Keratinocyte (primary cell): ENCODE measurements at regions not wholly inside any gene's neighbourhood (a gene's known extent, or its start where the extent isn't known, plus 50 kb on each side); places are given as distances from the start of the nearest gene placed in this dataset.

Source experiments
- DNase-seq: peaks from one replicate; pipeline ENCODE4 v3.0.0-alpha.2; 2011; ENCODE audit warnings: low read depth, missing footprints, low spot score
- FAIRE-seq: peaks from 2 replicates; lab custom pipeline; 2011; peaks lifted over from hg19 to GRCh38; lab: Jason Lieb, UNC
- H2AFZ ChIP-seq: 2 replicates; pipeline ENCODE4 v1.6.0; 2012; ENCODE audit warnings: low read length, control low read depth, inconsistent platforms; ENCODE audit not compliant: control insufficient read depth
- H3K27ac ChIP-seq: 2 replicates; pipeline ENCODE4 v1.5.1; 2011; ENCODE audit warnings: low read length; ENCODE audit not compliant: control insufficient read depth, insufficient read depth
- H3K27me3 ChIP-seq: 3 replicates; pipeline ENCODE4 v1.6.0; 2011; ENCODE audit warnings: low read length; ENCODE audit not compliant: control insufficient read depth, insufficient read depth; ENCODE audit errors: extremely low read depth
- H3K36me3 ChIP-seq, 2 experiments: 2 replicates in 1 of 2; 3 replicates in 1 of 2; pipeline ENCODE4 v1.5.1; 2011; ENCODE audit warnings: low read length in 2 of 2, mild to moderate bottlenecking in 1 of 2; ENCODE audit not compliant: control insufficient read depth in 2 of 2, insufficient read depth in 2 of 2; ENCODE audit errors: extremely low read depth in 1 of 2
- H3K4me1 ChIP-seq: 3 replicates; pipeline ENCODE4 v1.5.1; 2011; ENCODE audit warnings: low read length; ENCODE audit not compliant: control insufficient read depth, insufficient read depth; ENCODE audit errors: extremely low read depth
- H3K4me2 ChIP-seq: 3 replicates; pipeline ENCODE4 v1.6.0; 2011; ENCODE audit warnings: low read depth, low read length; ENCODE audit not compliant: control insufficient read depth, insufficient read depth; ENCODE audit errors: extremely low read depth
- H3K4me3 ChIP-seq, 3 experiments: fragments of 200-600 bp in 1 of 3; sonication (generic) in 1 of 3; 2 replicates in 2 of 3; 3 replicates in 1 of 3; pipeline ENCODE4 v1.5.1; 2011 to 2016; ENCODE audit warnings: low read length in 3 of 3, mild to moderate bottlenecking in 3 of 3, control low read depth in 2 of 3, inconsistent platforms in 1 of 3, low read depth in 1 of 3, mixed read lengths in 1 of 3, mixed run types in 1 of 3, moderate library complexity in 1 of 3; ENCODE audit not compliant: control insufficient read depth in 2 of 3, insufficient read depth in 2 of 3; ENCODE audit errors: extremely low read depth in 1 of 3
- H3K79me2 ChIP-seq: 2 replicates; pipeline ENCODE4 v1.6.0; 2012; ENCODE audit warnings: low read length; ENCODE audit not compliant: control insufficient read depth, insufficient read depth
- H3K9ac ChIP-seq: 3 replicates; pipeline ENCODE4 v1.6.0; 2011; ENCODE audit warnings: low read length; ENCODE audit not compliant: control insufficient read depth, insufficient read depth; ENCODE audit errors: extremely low read depth
- H3K9me1 ChIP-seq: 3 replicates; pipeline ENCODE4 v1.6.0; 2011; ENCODE audit warnings: low read length; ENCODE audit not compliant: control insufficient read depth, insufficient read depth; ENCODE audit errors: extremely low read depth
- H3K9me3 ChIP-seq: 2 replicates; pipeline ENCODE4 v1.5.1; 2012; ENCODE audit warnings: low read depth, low read length; ENCODE audit not compliant: control insufficient read depth
- H4K20me1 ChIP-seq: 3 replicates; pipeline ENCODE4 v1.6.0; 2011; ENCODE audit warnings: low read length; ENCODE audit not compliant: control insufficient read depth, insufficient read depth; ENCODE audit errors: extremely low read depth
- EZH2 ChIP-seq: IDR thresholded peaks from one replicate; pipeline ENCODE4 v1.6.1; 2012; ENCODE audit warnings: inconsistent platforms, mild to moderate bottlenecking, low read length, moderate library complexity
- dilution Hi-C: fragments of 300-500 bp; cut with MboI; formaldehyde crosslinking; loops from one replicate; pipeline ENCODE4 v1.7.0; 2020; ENCODE audit warnings: low sequenced_read_pairs; ENCODE audit not compliant: extremely low pct_ligation_motif_present
- TF ChIP-seq, protein P1 (sequence below), 3 experiments: IDR thresholded peaks in 1 of 3; conservative IDR thresholded peaks in 1 of 3; optimal IDR thresholded peaks in 1 of 3; 2 replicates in 2 of 3; 3 replicates in 1 of 3; pipeline versions ENCODE3 to v1.5.1; 2011; ENCODE audit warnings: low read length in 3 of 3, mild to moderate bottlenecking in 3 of 3, moderate library complexity in 2 of 3, control low read depth in 1 of 3, inconsistent platforms in 1 of 3; ENCODE audit not compliant: insufficient read depth in 2 of 3; ENCODE audit errors: extremely low read depth in 1 of 3

DNA sequence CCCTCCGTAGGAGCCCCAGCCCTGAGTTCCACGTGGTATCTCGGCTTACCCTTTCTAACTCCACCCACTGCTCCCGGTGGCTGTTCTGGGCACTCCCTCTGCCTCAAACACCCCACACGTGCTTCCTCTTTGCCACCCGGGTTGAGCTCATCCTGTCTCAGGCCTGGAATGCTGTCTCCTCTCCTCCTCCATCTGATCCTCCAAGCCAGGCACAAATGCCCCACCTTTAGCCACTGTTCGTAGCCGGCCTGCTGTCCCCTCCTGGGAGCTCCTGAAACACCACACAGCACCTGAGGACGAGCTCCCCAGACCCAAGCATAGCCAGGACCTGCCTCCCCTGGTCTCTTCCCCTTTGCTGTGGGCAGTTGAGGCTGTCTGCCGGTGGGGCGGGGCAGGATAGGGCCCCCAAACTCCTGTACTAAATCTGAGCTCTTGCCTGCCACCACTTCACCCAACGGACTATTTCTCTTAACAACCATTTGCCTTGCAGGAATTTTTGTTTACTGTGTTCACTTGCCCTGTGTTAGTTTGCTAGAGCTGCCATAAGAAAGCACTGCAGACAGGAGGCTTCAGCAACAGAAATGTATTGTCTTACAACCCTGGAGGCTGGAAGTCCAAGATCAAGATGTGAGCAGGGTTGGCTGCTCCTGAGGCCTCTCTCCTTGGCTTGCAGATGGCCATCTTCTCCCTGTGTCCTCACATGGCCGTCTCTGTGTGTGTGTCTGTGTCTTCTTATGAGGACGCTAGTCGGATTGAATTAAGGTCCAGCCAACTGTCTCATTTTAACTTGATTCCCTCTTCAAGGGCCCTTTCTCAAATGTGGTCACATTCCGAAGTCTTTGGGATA, 58.3 kb upstream of the SHH start:
- Histone ChIP-seq H3K9me3 (no peaks in the 10 kb centered on the region), H3K9ac (no peak overlapping the region), H3K9me1 (no peaks in the 10 kb centered on the region), H3K4me1 (no peaks in the 10 kb centered on the region), H2AFZ (no peak overlapping the region), H3K4me3 (no peak overlapping the region), H3K79me2 (no peaks in the 10 kb centered on the region), H4K20me1 (no peaks in the 10 kb centered on the region), H3K36me3 (no peaks in the 10 kb centered on the region), H3K27me3 (no peaks in the 10 kb centered on the region), H3K27ac (no peak overlapping the region), H3K4me2 (no peak overlapping the region)
- dilution Hi-C loops, result no loop called here
- no peak for FAIRE-seq
- TF ChIP-seq, protein P1, sequence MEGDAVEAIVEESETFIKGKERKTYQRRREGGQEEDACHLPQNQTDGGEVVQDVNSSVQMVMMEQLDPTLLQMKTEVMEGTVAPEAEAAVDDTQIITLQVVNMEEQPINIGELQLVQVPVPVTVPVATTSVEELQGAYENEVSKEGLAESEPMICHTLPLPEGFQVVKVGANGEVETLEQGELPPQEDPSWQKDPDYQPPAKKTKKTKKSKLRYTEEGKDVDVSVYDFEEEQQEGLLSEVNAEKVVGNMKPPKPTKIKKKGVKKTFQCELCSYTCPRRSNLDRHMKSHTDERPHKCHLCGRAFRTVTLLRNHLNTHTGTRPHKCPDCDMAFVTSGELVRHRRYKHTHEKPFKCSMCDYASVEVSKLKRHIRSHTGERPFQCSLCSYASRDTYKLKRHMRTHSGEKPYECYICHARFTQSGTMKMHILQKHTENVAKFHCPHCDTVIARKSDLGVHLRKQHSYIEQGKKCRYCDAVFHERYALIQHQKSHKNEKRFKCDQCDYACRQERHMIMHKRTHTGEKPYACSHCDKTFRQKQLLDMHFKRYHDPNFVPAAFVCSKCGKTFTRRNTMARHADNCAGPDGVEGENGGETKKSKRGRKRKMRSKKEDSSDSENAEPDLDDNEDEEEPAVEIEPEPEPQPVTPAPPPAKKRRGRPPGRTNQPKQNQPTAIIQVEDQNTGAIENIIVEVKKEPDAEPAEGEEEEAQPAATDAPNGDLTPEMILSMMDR (optimal IDR thresholded peaks at IDR 0.05 in 1 of 3, IDR thresholded peaks at IDR 0.05 in 1 of 3, conservative IDR thresholded peaks at IDR 0.05 in 1 of 3; ENCODE audit: extremely low read depth in 1 of 3, insufficient read depth in 2 of 3, low read length in 3 of 3), result no peak
- no peak for TF ChIP-seq EZH2
- no peak for DNase-seq

DNA sequence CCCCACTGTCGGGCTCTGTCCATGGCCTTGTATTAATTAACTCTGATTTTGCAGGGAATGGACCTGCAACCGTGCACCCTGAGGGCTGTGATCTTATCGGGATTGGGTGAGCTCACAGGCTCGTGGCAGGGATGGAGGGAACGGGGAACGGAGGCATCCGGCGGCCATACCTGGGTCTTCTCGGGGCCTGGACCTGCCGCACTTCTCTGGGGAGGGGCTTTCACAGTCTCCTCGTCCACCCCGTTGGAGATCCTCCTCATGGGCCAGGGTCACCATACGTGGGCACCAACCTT, 57.5 kb upstream of the SHH start:
- no peak overlapping the region for H2AFZ ChIP-seq
- DNase-seq, result no peak

More for the DNA sequence above, 57.5 kb upstream of the SHH start:
- H3K4me2 ChIP-seq, result no peak overlapping the region
- dilution Hi-C loops, result no loop called here
- no peaks in the 10 kb centered on the region for H3K9me3 ChIP-seq
- no peaks in the 10 kb centered on the region for H3K79me2 ChIP-seq
- H4K20me1 ChIP-seq, result no peaks in the 10 kb centered on the region
- FAIRE-seq, result no peak
- no peaks in the 10 kb centered on the region for H3K9me1 ChIP-seq
- H3K27me3 ChIP-seq, result no peaks in the 10 kb centered on the region
- H3K9ac ChIP-seq, result no peak overlapping the region
- no peak overlapping the region for H3K27ac ChIP-seq
- no peaks in the 10 kb centered on the region for H3K4me1 ChIP-seq
- H3K4me3 ChIP-seq, result no peak overlapping the region
- no peak for TF ChIP-seq EZH2
- TF ChIP-seq, protein P1 (optimal IDR thresholded peaks at IDR 0.05 in 1 of 3, IDR thresholded peaks at IDR 0.05 in 1 of 3, conservative IDR thresholded peaks at IDR 0.05 in 1 of 3; ENCODE audit: extremely low read depth in 1 of 3, insufficient read depth in 2 of 3, low read length in 3 of 3), result no peak
- H3K36me3 ChIP-seq, result no peaks in the 10 kb centered on the region
